OCI-LY1 (cell line): ENCODE measurements at regions not wholly inside any gene's neighbourhood (a gene's known extent, or its start where the extent isn't known, plus 50 kb on each side); places are given as distances from the start of the nearest gene placed in this dataset.

Experiments used
- H2AFZ ChIP-seq: fragments of 200-600 bp; sonication (generic), shearing (Covaris generic); 2 replicates; pipeline ENCODE4 v1.6.0; 2014; ENCODE audit warnings: antibody characterized with exemption, mild to moderate bottlenecking, low read length
- H3F3A ChIP-seq: fragments of 200-600 bp; sonication (generic), shearing (Covaris generic); 2 replicates; pipeline ENCODE4 v1.6.0; 2014; ENCODE audit warnings: mild to moderate bottlenecking, antibody characterized with exemption, low read length, moderate library complexity; ENCODE audit not compliant: insufficient read depth
- H3K27ac ChIP-seq: fragments of 200-600 bp; sonication (generic); 2 replicates; pipeline ENCODE4 v1.5.1; 2014; ENCODE audit warnings: low read length, mixed run types, mild to moderate bottlenecking, low read depth; ENCODE audit not compliant: poor library complexity, severe bottlenecking
- H3K27me3 ChIP-seq: fragments of 200-600 bp; sonication (generic); 2 replicates; pipeline ENCODE4 v1.6.0; 2014; ENCODE audit warnings: antibody characterized with exemption, mild to moderate bottlenecking, low read length, moderate library complexity; ENCODE audit not compliant: insufficient read depth
- H3K36me3 ChIP-seq: fragments of 200-600 bp; sonication (generic); 2 replicates; pipeline ENCODE4 v1.6.1; 2014; ENCODE audit warnings: mild to moderate bottlenecking, antibody characterized with exemption, low read length, moderate library complexity, mixed read lengths; ENCODE audit not compliant: insufficient read depth
- H3K4me1 ChIP-seq: fragments of 200-600 bp; sonication (generic); 2 replicates; pipeline ENCODE4 v1.5.1; 2014; ENCODE audit warnings: mild to moderate bottlenecking, low read length, moderate library complexity; ENCODE audit not compliant: insufficient read depth, severe bottlenecking
- H3K4me2 ChIP-seq: fragments of 200-600 bp; sonication (generic), shearing (Covaris generic); 2 replicates; pipeline ENCODE4 v1.6.1; 2014; ENCODE audit warnings: low read length
- H3K4me3 ChIP-seq: fragments of 200-600 bp; sonication (generic); 2 replicates; pipeline ENCODE4 v1.5.1; 2014; ENCODE audit warnings: low read length, low read depth, mild to moderate bottlenecking, mixed read lengths; ENCODE audit not compliant: poor library complexity, severe bottlenecking
- H3K79me2 ChIP-seq: fragments of 200-600 bp; shearing (Covaris generic); 2 replicates; pipeline ENCODE4 v1.6.1; 2016; ENCODE audit warnings: mixed run types, low read length, mixed read lengths; ENCODE audit not compliant: insufficient read depth
- H3K9ac ChIP-seq: fragments of 200-600 bp; sonication (generic), shearing (Covaris generic); 2 replicates; pipeline ENCODE4 v1.6.1; 2014; ENCODE audit warnings: mild to moderate bottlenecking, low read length, mixed read lengths
- H3K9me2 ChIP-seq: fragments of 200-600 bp; sonication (generic), shearing (Covaris generic); 2 replicates; pipeline ENCODE4 v1.6.1; 2014; ENCODE audit warnings: low read depth, mild to moderate bottlenecking, low read length, mixed read lengths
- H3K9me3 ChIP-seq: fragments of 200-600 bp; shearing (Covaris generic); 2 replicates; pipeline ENCODE4 v1.6.1; 2014; ENCODE audit warnings: low read length, mixed read lengths
- H4K20me1 ChIP-seq: fragments of 200-600 bp; sonication (generic), shearing (Covaris generic); 2 replicates; pipeline ENCODE4 v1.6.0; 2016; ENCODE audit warnings: mild to moderate bottlenecking, low read length; ENCODE audit not compliant: insufficient read depth
- EZH2 ChIP-seq: fragments of 200-600 bp; sonication (generic), shearing (Covaris generic); IDR thresholded peaks from 2 replicates; pipeline ENCODE4 v1.8.0; 2017; ENCODE audit warnings: borderline replicate concordance, mixed run types, mild to moderate bottlenecking, antibody characterized with exemption, low read length, moderate library complexity, mixed read lengths
- TF ChIP-seq, protein P1 (sequence below): fragments of 200-600 bp; sonication (generic), shearing (Covaris generic); IDR thresholded peaks from 2 replicates; pipeline ENCODE4 v1.5.1; 2017; ENCODE audit warnings: mild to moderate bottlenecking, antibody characterized with exemption, low read length, moderate library complexity, mixed read lengths

DNA sequence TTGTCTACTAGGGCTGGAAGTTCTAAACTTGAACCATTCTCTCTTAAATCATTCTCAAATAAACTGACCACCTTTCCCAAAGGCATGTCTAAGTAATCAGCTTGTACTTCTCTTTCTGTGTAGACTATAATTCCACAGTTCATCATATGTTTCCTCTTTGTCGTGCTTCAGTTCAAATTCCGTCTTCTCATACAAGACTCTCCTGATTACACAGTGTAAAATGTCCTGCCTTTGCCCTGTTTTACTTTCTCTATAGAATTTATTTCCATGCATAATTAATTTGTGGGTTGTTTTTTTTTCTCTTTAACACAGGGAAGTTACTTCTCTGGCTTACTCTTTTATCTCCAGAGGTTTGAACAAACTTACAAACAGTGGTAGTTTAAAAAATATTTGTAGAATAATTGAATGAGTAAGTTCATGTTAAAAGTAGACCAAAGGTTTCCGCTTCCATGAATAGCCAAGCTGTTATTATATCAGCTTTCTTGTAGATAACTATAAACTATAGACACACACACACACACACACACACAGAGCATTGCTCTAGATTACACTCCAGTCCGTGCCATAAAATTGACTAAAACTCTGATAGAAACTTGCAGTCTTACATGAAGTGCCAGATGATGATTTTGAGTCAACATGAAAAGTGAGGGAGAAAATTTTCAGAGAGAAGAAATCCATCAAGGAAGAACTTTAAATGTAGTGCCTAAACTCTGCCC, 119.0 kb downstream of the SUCNR1 start:
- Histone ChIP-seq H3K27ac (no peak overlapping the region), H3K4me2 (no peak overlapping the region), H3F3A (no peaks in the 10 kb centered on the region), H2AFZ (no peak overlapping the region), H3K36me3 (no peaks in the 10 kb centered on the region), H3K27me3 (no peaks in the 10 kb centered on the region), H3K4me3 (no peak overlapping the region), H3K9me3 (no peaks in the 10 kb centered on the region), H3K9me2 (no peaks in the 10 kb centered on the region), H4K20me1 (no peaks in the 10 kb centered on the region), H3K9ac (no peak overlapping the region), H3K79me2 (no peaks in the 10 kb centered on the region), H3K4me1 (no peaks in the 10 kb centered on the region)
- TF ChIP-seq EZH2: no peak
- TF ChIP-seq, protein P1, sequence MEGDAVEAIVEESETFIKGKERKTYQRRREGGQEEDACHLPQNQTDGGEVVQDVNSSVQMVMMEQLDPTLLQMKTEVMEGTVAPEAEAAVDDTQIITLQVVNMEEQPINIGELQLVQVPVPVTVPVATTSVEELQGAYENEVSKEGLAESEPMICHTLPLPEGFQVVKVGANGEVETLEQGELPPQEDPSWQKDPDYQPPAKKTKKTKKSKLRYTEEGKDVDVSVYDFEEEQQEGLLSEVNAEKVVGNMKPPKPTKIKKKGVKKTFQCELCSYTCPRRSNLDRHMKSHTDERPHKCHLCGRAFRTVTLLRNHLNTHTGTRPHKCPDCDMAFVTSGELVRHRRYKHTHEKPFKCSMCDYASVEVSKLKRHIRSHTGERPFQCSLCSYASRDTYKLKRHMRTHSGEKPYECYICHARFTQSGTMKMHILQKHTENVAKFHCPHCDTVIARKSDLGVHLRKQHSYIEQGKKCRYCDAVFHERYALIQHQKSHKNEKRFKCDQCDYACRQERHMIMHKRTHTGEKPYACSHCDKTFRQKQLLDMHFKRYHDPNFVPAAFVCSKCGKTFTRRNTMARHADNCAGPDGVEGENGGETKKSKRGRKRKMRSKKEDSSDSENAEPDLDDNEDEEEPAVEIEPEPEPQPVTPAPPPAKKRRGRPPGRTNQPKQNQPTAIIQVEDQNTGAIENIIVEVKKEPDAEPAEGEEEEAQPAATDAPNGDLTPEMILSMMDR: no peak

DNA sequence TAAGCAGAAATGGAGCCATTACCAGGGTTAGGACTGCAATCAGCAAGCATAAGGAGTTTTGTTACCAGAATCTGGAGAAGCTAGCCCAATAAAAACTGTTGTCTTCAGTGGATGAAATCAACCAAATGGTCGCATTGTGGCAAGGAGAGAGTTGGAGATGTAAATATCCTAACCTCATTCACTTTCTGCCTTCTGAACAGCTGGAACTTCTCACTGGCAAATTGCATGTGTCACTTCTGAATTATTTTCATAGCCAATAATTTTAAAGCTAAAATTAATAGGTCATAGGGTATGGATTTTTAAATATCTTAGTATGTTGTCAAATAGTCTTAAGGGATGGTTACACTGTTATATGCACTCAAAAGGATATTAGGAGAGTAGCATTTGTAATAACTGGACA, 121.6 kb downstream of the SUCNR1 start:
- H3K27ac ChIP-seq: no peak overlapping the region
- no peaks in the 10 kb centered on the region for H3K4me1 ChIP-seq
- H3K9me3 ChIP-seq: no peaks in the 10 kb centered on the region
- H2AFZ ChIP-seq: no peak overlapping the region
- H3F3A ChIP-seq: no peaks in the 10 kb centered on the region
- H3K36me3 ChIP-seq: no peaks in the 10 kb centered on the region
- no peaks in the 10 kb centered on the region for H4K20me1 ChIP-seq
- no peak for TF ChIP-seq EZH2
- TF ChIP-seq, protein P1: no peak
- no peak overlapping the region for H3K4me2 ChIP-seq
- no peaks in the 10 kb centered on the region for H3K9me2 ChIP-seq
- H3K4me3 ChIP-seq: no peak overlapping the region
- H3K79me2 ChIP-seq: no peaks in the 10 kb centered on the region
- H3K9ac ChIP-seq: no peak overlapping the region
- H3K27me3 ChIP-seq: no peaks in the 10 kb centered on the region

DNA sequence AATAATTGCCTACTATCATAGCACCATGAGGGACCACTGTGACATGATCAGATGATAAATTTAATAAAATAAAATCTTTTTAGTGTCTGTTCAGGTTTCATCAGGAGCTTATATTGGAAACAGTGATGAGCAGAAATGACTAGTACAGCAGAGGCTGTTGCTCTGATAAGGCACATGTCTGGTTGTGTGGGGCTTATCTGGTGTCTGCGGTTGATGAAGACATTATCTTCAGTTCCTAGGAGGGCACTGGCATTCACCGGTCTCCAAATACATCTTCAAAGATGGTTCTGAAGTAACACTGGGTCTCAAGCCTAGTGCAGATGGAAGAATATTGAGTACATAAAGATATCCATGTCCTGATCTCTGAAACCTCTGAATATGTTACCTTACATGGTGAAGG, 125.3 kb downstream of the SUCNR1 start:
- Histone ChIP-seq H3K4me3 (no peak overlapping the region), H3F3A (no peaks in the 10 kb centered on the region), H3K79me2 (no peaks in the 10 kb centered on the region), H3K9ac (no peak overlapping the region), H3K4me2 (no peak overlapping the region), H3K9me2 (no peaks in the 10 kb centered on the region), H3K27ac (no peak overlapping the region), H3K4me1 (no peaks in the 10 kb centered on the region), H4K20me1 (no peaks in the 10 kb centered on the region), H3K27me3 (no peaks in the 10 kb centered on the region), H3K36me3 (no peaks in the 10 kb centered on the region), H3K9me3 (no peaks in the 10 kb centered on the region), H2AFZ (no peak overlapping the region)
- TF ChIP-seq, protein P1: no peak
- no peak for TF ChIP-seq EZH2
